H1 (cell line): ENCODE measurements at regions not wholly inside any gene's neighbourhood (a gene's known extent, or its start where the extent isn't known, plus 50 kb on each side); places are given as distances from the start of the nearest gene placed in this dataset.

ENCODE experiments used
- CBX5 ChIP-seq: fragments of 300-800, 300-1000 bp; sonication (generic); IDR thresholded peaks from 2 replicates; pipeline ENCODE4 v1.7.1; 2016; ENCODE audit warnings: antibody characterized with exemption, low read length, low read depth
- EZH2 ChIP-seq: fragments of 200-600 bp; sonication (generic); IDR thresholded peaks from 2 replicates; pipeline ENCODE4 v1.7.1; 2012; ENCODE audit warnings: low read depth, mild to moderate bottlenecking, moderate library complexity, low read length, inconsistent platforms; ENCODE audit not compliant: severe bottlenecking
- POLR2A ChIP-seq, 2 experiments: IDR thresholded peaks; 1 replicate in 1 of 2; 2 replicates in 1 of 2; pipeline ENCODE4 v1.6.1; 2011; ENCODE audit warnings: low read depth in 2 of 2, low read length in 2 of 2, mild to moderate bottlenecking in 2 of 2; ENCODE audit errors: control extremely low read depth in 1 of 2
- RAD21 ChIP-seq, 2 experiments: IDR thresholded peaks in 1 of 2; conservative IDR thresholded peaks in 1 of 2; 2 replicates each; pipeline ENCODE4 v1.6.1; 2011; ENCODE audit warnings: low read depth in 2 of 2, low read length in 2 of 2, improper control_type of control experiment in 1 of 2, inconsistent platforms in 1 of 2, mild to moderate bottlenecking in 1 of 2, moderate library complexity in 1 of 2

DNA sequence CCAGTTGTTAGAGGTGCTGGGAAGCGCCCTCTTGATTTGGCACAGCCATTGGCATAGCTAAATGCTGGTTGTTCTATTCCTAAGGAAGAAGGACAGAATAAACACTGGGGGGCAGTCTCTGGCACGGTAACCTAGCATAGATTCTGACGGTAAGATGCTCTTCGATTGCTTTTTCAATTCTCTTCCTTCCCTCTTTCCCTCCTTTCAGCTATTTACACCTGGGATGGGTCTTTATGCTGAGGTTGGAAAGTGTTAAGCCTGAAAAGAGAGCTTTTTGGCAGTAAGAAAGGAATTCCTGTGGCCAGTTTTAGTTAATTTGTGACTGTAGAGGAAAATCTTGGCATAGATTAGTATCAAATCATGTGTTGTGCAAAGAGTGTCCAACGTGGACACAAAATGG lies 162.8 kb downstream of the SNAPC1 start:
- TF ChIP-seq CBX5: no peak
- no peak for TF ChIP-seq EZH2
- no peak for TF ChIP-seq POLR2A (IDR thresholded peaks at IDR 0.05; ENCODE audit: control extremely low read depth in 1 of 2, low read depth in 2 of 2, low read length in 2 of 2)
- TF ChIP-seq RAD21 (IDR thresholded peaks at IDR 0.05 in 1 of 2, conservative IDR thresholded peaks at IDR 0.05 in 1 of 2; ENCODE audit: low read depth in 2 of 2, low read length in 2 of 2): peak; percentile 75 to 81
